ENCODE measurements at regions not wholly inside any gene's neighbourhood (a gene's known extent, or its start where the extent isn't known, plus 50 kb on each side); places are given as distances from the start of the nearest gene placed in this dataset.

DNA sequence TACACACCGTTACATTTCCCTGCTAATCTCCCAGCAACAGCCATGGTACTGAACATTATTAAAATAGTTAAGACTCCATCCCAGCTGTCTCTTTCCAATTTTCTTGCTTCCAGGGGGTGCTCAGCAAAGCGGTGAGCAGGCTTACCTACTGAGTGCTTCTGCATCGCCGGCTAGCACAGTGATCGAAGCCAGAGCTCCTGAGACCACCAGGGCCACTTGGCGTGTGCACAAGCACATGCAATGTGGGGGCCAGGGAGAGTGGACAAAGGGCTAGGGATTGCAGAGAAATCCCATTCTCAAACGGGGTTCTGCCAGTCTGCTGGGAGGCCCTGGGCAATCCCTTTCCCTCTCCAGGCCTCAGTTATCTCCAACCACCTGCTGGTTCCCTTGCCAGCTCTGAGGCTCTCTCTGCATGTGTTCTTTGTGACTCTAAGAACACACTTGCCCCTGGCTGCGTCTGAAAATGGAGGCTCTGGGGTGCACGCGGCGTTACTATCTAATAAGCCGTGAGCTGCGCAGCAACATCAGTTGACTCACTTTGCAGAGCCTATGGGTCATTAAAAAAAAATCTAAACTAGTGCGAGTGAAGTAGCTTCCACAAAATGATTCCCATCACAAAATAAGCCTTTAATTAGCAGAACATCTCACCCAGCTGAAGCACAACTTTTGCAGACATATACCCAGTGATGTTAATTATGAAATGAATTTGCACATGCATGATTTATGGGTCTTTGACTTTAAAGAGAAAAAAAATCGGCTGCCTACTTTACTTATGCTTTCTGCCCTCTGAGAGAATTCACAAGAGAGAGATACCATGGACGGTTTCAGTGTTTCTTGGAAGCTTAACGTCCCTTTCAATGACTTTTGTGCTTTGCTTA, 271.5 kb downstream of the TLE3 start:
- TF ChIP-seq, protein P1, sequence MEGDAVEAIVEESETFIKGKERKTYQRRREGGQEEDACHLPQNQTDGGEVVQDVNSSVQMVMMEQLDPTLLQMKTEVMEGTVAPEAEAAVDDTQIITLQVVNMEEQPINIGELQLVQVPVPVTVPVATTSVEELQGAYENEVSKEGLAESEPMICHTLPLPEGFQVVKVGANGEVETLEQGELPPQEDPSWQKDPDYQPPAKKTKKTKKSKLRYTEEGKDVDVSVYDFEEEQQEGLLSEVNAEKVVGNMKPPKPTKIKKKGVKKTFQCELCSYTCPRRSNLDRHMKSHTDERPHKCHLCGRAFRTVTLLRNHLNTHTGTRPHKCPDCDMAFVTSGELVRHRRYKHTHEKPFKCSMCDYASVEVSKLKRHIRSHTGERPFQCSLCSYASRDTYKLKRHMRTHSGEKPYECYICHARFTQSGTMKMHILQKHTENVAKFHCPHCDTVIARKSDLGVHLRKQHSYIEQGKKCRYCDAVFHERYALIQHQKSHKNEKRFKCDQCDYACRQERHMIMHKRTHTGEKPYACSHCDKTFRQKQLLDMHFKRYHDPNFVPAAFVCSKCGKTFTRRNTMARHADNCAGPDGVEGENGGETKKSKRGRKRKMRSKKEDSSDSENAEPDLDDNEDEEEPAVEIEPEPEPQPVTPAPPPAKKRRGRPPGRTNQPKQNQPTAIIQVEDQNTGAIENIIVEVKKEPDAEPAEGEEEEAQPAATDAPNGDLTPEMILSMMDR (IDR thresholded peaks at IDR 0.05) = no peak
- no peak for TF ChIP-seq ZFX (IDR thresholded peaks at IDR 0.05; ENCODE audit: borderline replicate concordance)

All from 22Rv1 (cell line).